ENCODE measurements at regions not wholly inside any gene's neighbourhood (a gene's known extent, or its start where the extent isn't known, plus 50 kb on each side); places are given as distances from the start of the nearest gene placed in this dataset.
"Not testable (repeated sequence)": the region's sequence is repeated elsewhere in the genome, so short reads cannot be mapped to it uniquely, and the experiment has no call there.

GRCh38 chr2:131831450-131832208, 303.9 kb downstream of the CCDC74A start:
- peak in 1 of 3 experiments; percentile 9 for TF ChIP-seq CTCF (optimal IDR thresholded peaks at IDR 0.05 in 1 of 3, IDR thresholded peaks at IDR 0.05 in 1 of 3, conservative IDR thresholded peaks at IDR 0.05 in 1 of 3; ENCODE audit: extremely low read depth in 1 of 3, insufficient read depth in 2 of 3, low read length in 3 of 3)
- H2AFZ ChIP-seq (ENCODE audit: control insufficient read depth, low read length); H3K9me3 ChIP-seq (ENCODE audit: control insufficient read depth, low read depth, low read length); H3K9me1 ChIP-seq (ENCODE audit: control insufficient read depth, extremely low read depth, insufficient read depth, low read length); H3K4me1 ChIP-seq (ENCODE audit: control insufficient read depth, extremely low read depth, insufficient read depth, low read length); H3K79me2 ChIP-seq (ENCODE audit: control insufficient read depth, insufficient read depth, low read length); H3K9ac ChIP-seq (ENCODE audit: control insufficient read depth, extremely low read depth, insufficient read depth, low read length); FAIRE-seq; H3K27ac ChIP-seq (ENCODE audit: control insufficient read depth, insufficient read depth, low read length); H3K36me3 ChIP-seq (ENCODE audit: control insufficient read depth in 2 of 2, extremely low read depth in 1 of 2, insufficient read depth in 2 of 2, low read length in 2 of 2); H3K27me3 ChIP-seq (ENCODE audit: control insufficient read depth, extremely low read depth, insufficient read depth, low read length); H3K4me2 ChIP-seq (ENCODE audit: control insufficient read depth, extremely low read depth, insufficient read depth, low read depth, low read length); dilution Hi-C loops (cut with MboI; ENCODE audit: extremely low pct_ligation_motif_present, low sequenced_read_pairs); H4K20me1 ChIP-seq (ENCODE audit: control insufficient read depth, extremely low read depth, insufficient read depth, low read length); H3K4me3 ChIP-seq (ENCODE audit: control insufficient read depth in 2 of 3, extremely low read depth in 1 of 3, insufficient read depth in 2 of 3, low read depth in 1 of 3, low read length in 3 of 3); DNase-seq (ENCODE audit: low read depth, low spot score): not testable (repeated sequence)

GRCh38 chr2:131832209-131832780, 304.6 kb downstream of the CCDC74A start:
- H4K20me1 ChIP-seq (ENCODE audit: control insufficient read depth, extremely low read depth, insufficient read depth, low read length); H3K9ac ChIP-seq (ENCODE audit: control insufficient read depth, extremely low read depth, insufficient read depth, low read length); H3K27me3 ChIP-seq (ENCODE audit: control insufficient read depth, extremely low read depth, insufficient read depth, low read length); DNase-seq (ENCODE audit: low read depth, low spot score); H3K4me1 ChIP-seq (ENCODE audit: control insufficient read depth, extremely low read depth, insufficient read depth, low read length); FAIRE-seq; H3K9me1 ChIP-seq (ENCODE audit: control insufficient read depth, extremely low read depth, insufficient read depth, low read length); H3K9me3 ChIP-seq (ENCODE audit: control insufficient read depth, low read depth, low read length); H3K79me2 ChIP-seq (ENCODE audit: control insufficient read depth, insufficient read depth, low read length); H3K36me3 ChIP-seq (ENCODE audit: control insufficient read depth in 2 of 2, extremely low read depth in 1 of 2, insufficient read depth in 2 of 2, low read length in 2 of 2); H3K27ac ChIP-seq (ENCODE audit: control insufficient read depth, insufficient read depth, low read length); dilution Hi-C loops (cut with MboI; ENCODE audit: extremely low pct_ligation_motif_present, low sequenced_read_pairs); H3K4me3 ChIP-seq (ENCODE audit: control insufficient read depth in 2 of 3, extremely low read depth in 1 of 3, insufficient read depth in 2 of 3, low read depth in 1 of 3, low read length in 3 of 3); H3K4me2 ChIP-seq (ENCODE audit: control insufficient read depth, extremely low read depth, insufficient read depth, low read depth, low read length); H2AFZ ChIP-seq (ENCODE audit: control insufficient read depth, low read length): not testable (repeated sequence)

- H3K4me2 ChIP-seq (ENCODE audit: control insufficient read depth, extremely low read depth, insufficient read depth, low read depth, low read length); H3K9me1 ChIP-seq (ENCODE audit: control insufficient read depth, extremely low read depth, insufficient read depth, low read length); H4K20me1 ChIP-seq (ENCODE audit: control insufficient read depth, extremely low read depth, insufficient read depth, low read length); H3K9ac ChIP-seq (ENCODE audit: control insufficient read depth, extremely low read depth, insufficient read depth, low read length); H3K79me2 ChIP-seq (ENCODE audit: control insufficient read depth, insufficient read depth, low read length); dilution Hi-C loops (cut with MboI; ENCODE audit: extremely low pct_ligation_motif_present, low sequenced_read_pairs); H3K9me3 ChIP-seq (ENCODE audit: control insufficient read depth, low read depth, low read length); DNase-seq (ENCODE audit: low read depth, low spot score); H3K27ac ChIP-seq (ENCODE audit: control insufficient read depth, insufficient read depth, low read length); H3K4me1 ChIP-seq (ENCODE audit: control insufficient read depth, extremely low read depth, insufficient read depth, low read length); FAIRE-seq; H3K4me3 ChIP-seq (ENCODE audit: control insufficient read depth in 2 of 3, extremely low read depth in 1 of 3, insufficient read depth in 2 of 3, low read depth in 1 of 3, low read length in 3 of 3); H3K27me3 ChIP-seq (ENCODE audit: control insufficient read depth, extremely low read depth, insufficient read depth, low read length); H2AFZ ChIP-seq (ENCODE audit: control insufficient read depth, low read length); H3K36me3 ChIP-seq (ENCODE audit: control insufficient read depth in 2 of 2, extremely low read depth in 1 of 2, insufficient read depth in 2 of 2, low read length in 2 of 2): not testable (repeated sequence)
Observed at GRCh38 chr2:131832917-131833316, 305.2 kb downstream of the CCDC74A start.

- H3K9me1 ChIP-seq (ENCODE audit: control insufficient read depth, extremely low read depth, insufficient read depth, low read length); FAIRE-seq; H3K27me3 ChIP-seq (ENCODE audit: control insufficient read depth, extremely low read depth, insufficient read depth, low read length); H4K20me1 ChIP-seq (ENCODE audit: control insufficient read depth, extremely low read depth, insufficient read depth, low read length); H2AFZ ChIP-seq (ENCODE audit: control insufficient read depth, low read length); DNase-seq (ENCODE audit: low read depth, low spot score); H3K4me3 ChIP-seq (ENCODE audit: control insufficient read depth in 2 of 3, extremely low read depth in 1 of 3, insufficient read depth in 2 of 3, low read depth in 1 of 3, low read length in 3 of 3); dilution Hi-C loops (cut with MboI; ENCODE audit: extremely low pct_ligation_motif_present, low sequenced_read_pairs); H3K4me2 ChIP-seq (ENCODE audit: control insufficient read depth, extremely low read depth, insufficient read depth, low read depth, low read length); H3K27ac ChIP-seq (ENCODE audit: control insufficient read depth, insufficient read depth, low read length); H3K79me2 ChIP-seq (ENCODE audit: control insufficient read depth, insufficient read depth, low read length); H3K9ac ChIP-seq (ENCODE audit: control insufficient read depth, extremely low read depth, insufficient read depth, low read length); H3K36me3 ChIP-seq (ENCODE audit: control insufficient read depth in 2 of 2, extremely low read depth in 1 of 2, insufficient read depth in 2 of 2, low read length in 2 of 2); H3K4me1 ChIP-seq (ENCODE audit: control insufficient read depth, extremely low read depth, insufficient read depth, low read length); H3K9me3 ChIP-seq (ENCODE audit: control insufficient read depth, low read depth, low read length): not testable (repeated sequence)
Observed at GRCh38 chr2:131833367-131834202, 305.9 kb downstream of the CCDC74A start.
